K562 (cell line): ENCODE measurements at regions not wholly inside any gene's neighbourhood (a gene's known extent, or its start where the extent isn't known, plus 50 kb on each side); places are given as distances from the start of the nearest gene placed in this dataset.

Experiments
- ATAC-seq: fragments of 200-7000 bp; cut with Tn5 transposase; 3 replicates; pipeline ENCODE4 v1.9.1; 2020; ENCODE audit warnings: moderate library complexity
- BruUV-seq: library from RNA; stranded (reverse); fragments of 400-500 nt; replicated peaks from 2 replicates; lab custom pipeline; 2021; lab: Mats Ljungman, UMichigan
- CTCF ChIA-PET: fragments of 300-600 bp; formaldehyde crosslinking; extraction: SDS; loops from one replicate; lab custom pipeline; 2021; ENCODE audit warnings: low intra/inter-chr PET ratio; lab: Yijun Ruan, JAX
- POLR2A ChIA-PET: fragments of 300-600, 350-650 bp; sonication (Branson Sonifier 250); formaldehyde crosslinking; extraction: SDS; loops from one replicate; lab custom pipeline; 2021; ENCODE audit warnings: antibody characterized with exemption, inconsistent platforms; lab: Yijun Ruan, JAX
- DNase-seq, 4 experiments: peaks; one replicate each; pipeline versions ENCODE4 v3.0.0 to v3.0.0-alpha.2; 2011 to 2018; ENCODE audit warnings: low spot score in 3 of 4, mixed read lengths in 3 of 4; ENCODE audit errors: extremely low read depth in 1 of 4
- FAIRE-seq: peaks from 2 replicates; lab custom pipeline; 2011; peaks lifted over from hg19 to GRCh38; lab: Jason Lieb, UNC
- H2AFZ ChIP-seq: 2 replicates; pipeline ENCODE4 v1.6.0; 2011; ENCODE audit warnings: low read depth, low read length, control low read depth, inconsistent platforms
- H3K27ac ChIP-seq: fragments of 200-600 bp; 3 replicates; pipeline ENCODE4 v1.8.0; 2011; ENCODE audit warnings: low read depth, mild to moderate bottlenecking, control low read depth, inconsistent platforms, low read length, moderate library complexity, mixed read lengths; ENCODE audit errors: extremely low read depth
- H3K27me3 ChIP-seq, 2 experiments: fragments of 300-600 bp in 1 of 2; 2 replicates in 1 of 2; 3 replicates in 1 of 2; pipeline versions ENCODE4 v1.6.0 to v1.8.0; 2011; ENCODE audit warnings: inconsistent platforms in 2 of 2, low read length in 2 of 2, mild to moderate bottlenecking in 1 of 2, mixed read lengths in 1 of 2, moderate library complexity in 1 of 2; ENCODE audit not compliant: control insufficient read depth in 2 of 2, insufficient read depth in 2 of 2
- H3K36me3 ChIP-seq: fragments of 300-600 bp; 3 replicates; pipeline ENCODE4 v1.8.0; 2011; ENCODE audit warnings: mild to moderate bottlenecking, low read length, inconsistent platforms; ENCODE audit not compliant: control insufficient read depth, insufficient read depth
- H3K4me1 ChIP-seq, 2 experiments: fragments of 200-600 bp in 1 of 2; replicated peaks in 1 of 2; 2 replicates in 1 of 2; 3 replicates in 1 of 2; pipeline versions ENCODE4 v1.5.1 to v1.8.0; 2011; ENCODE audit warnings: inconsistent platforms in 2 of 2, low read length in 2 of 2, mild to moderate bottlenecking in 1 of 2, mixed read lengths in 1 of 2, moderate library complexity in 1 of 2; ENCODE audit not compliant: control insufficient read depth in 2 of 2, insufficient read depth in 2 of 2
- H3K4me2 ChIP-seq: 2 replicates; pipeline ENCODE4 v1.6.1; 2011; ENCODE audit warnings: low read length, control low read depth, inconsistent platforms, mixed read lengths; ENCODE audit not compliant: insufficient read depth
- H3K4me3 ChIP-seq: fragments of 200-600 bp; sonication (generic), shearing (Covaris generic); 2 replicates; pipeline ENCODE4 v1.5.1; 2016; ENCODE audit warnings: control low read depth, inconsistent platforms
- H3K79me2 ChIP-seq: fragments of 200-600 bp; 3 replicates; pipeline ENCODE4 v1.8.0; 2011; ENCODE audit warnings: low read length, inconsistent platforms; ENCODE audit not compliant: control insufficient read depth, insufficient read depth
- H3K9ac ChIP-seq, 2 experiments: 2 replicates each; pipeline versions ENCODE4 v1.6.0 to v1.6.1; 2011; ENCODE audit warnings: low read depth in 2 of 2, low read length in 2 of 2, control low read depth in 1 of 2, inconsistent platforms in 1 of 2, mild to moderate bottlenecking in 1 of 2, mixed read lengths in 1 of 2; ENCODE audit not compliant: insufficient read depth in 1 of 2
- H3K9me1 ChIP-seq: one replicate; pipeline ENCODE4 v1.6.0; 2011; ENCODE audit warnings: inconsistent platforms, mild to moderate bottlenecking, low read length, moderate library complexity; ENCODE audit not compliant: control insufficient read depth, insufficient read depth
- H3K9me3 ChIP-seq: replicated peaks from 2 replicates; pipeline ENCODE4 v1.5.1; 2011; ENCODE audit warnings: low read depth, low read length, inconsistent platforms; ENCODE audit not compliant: control insufficient read depth, insufficient read depth
- H4K20me1 ChIP-seq: replicated peaks from 2 replicates; pipeline ENCODE4 v1.6.1; 2011; ENCODE audit warnings: low read length, inconsistent platforms, mixed read lengths; ENCODE audit not compliant: control insufficient read depth, insufficient read depth
- BCOR ChIP-seq: fragments of 450-650 bp; IDR thresholded peaks from 2 replicates; pipeline ENCODE4 v1.6.1; 2016
- BRD4 ChIP-seq: fragments of 200-600 bp; sonication (generic); IDR thresholded peaks from 2 replicates; pipeline ENCODE4 v1.6.1; 2017; ENCODE audit warnings: inconsistent platforms
- HNRNPLL ChIP-seq: fragments of 200-400 bp; formaldehyde crosslinking; IDR thresholded peaks from 2 replicates; pipeline ENCODE4 v1.6.1; 2017; ENCODE audit warnings: low read length, low read depth, mild to moderate bottlenecking; ENCODE audit not compliant: poor library complexity, severe bottlenecking
- HOXB6 ChIP-seq: fragments of 250-450 bp; sonication (Bioruptor Pico); IDR thresholded peaks from 2 replicates; pipeline ENCODE4 v1.5.1; 2022; ENCODE audit warnings: mild to moderate bottlenecking, borderline replicate concordance
- NCOA4 ChIP-seq: fragments of 450-650 bp; IDR thresholded peaks from 2 replicates; pipeline ENCODE4 v1.6.1; 2018; ENCODE audit warnings: mild to moderate bottlenecking; ENCODE audit not compliant: partially characterized antibody
- NCOA6 ChIP-seq: fragments of 450-650 bp; IDR thresholded peaks from 2 replicates; pipeline ENCODE4 v1.6.1; 2017; ENCODE audit warnings: mild to moderate bottlenecking
- PHF20 ChIP-seq: fragments of 450-650 bp; IDR thresholded peaks from 2 replicates; pipeline ENCODE4 v1.6.1; 2018; ENCODE audit not compliant: partially characterized antibody
- RBFOX2 ChIP-seq: fragments of 200-400 bp; formaldehyde crosslinking; IDR thresholded peaks from 2 replicates; pipeline ENCODE4 v1.6.1; 2017; ENCODE audit warnings: low read depth, mild to moderate bottlenecking, low read length, moderate library complexity
- SETDB1 ChIP-seq: IDR thresholded peaks from one replicate; pipeline ENCODE4 v1.6.1; 2012; ENCODE audit warnings: low read length, control low read depth, inconsistent platforms
- SMARCB1 ChIP-seq: IDR thresholded peaks from 2 replicates; pipeline ENCODE4 v1.6.1; 2011; ENCODE audit warnings: improper control_type of control experiment, low read depth; ENCODE audit not compliant: insufficient read length
- ZNF785 ChIP-seq: fragments of 250-450 bp; sonication (Bioruptor Pico); IDR thresholded peaks from 2 replicates; pipeline ENCODE4 v1.4.0; 2020; ENCODE audit warnings: mild to moderate bottlenecking
- WGBS: fragments of 100-300 bp; shearing (Covaris generic); methylation state at CpG from one replicate; pipeline ENCODE4 v1.1.6; 2016; ENCODE audit warnings: low coverage, mixed read lengths; ENCODE audit not compliant: insufficient coverage; ENCODE audit errors: missing lambda C conversion rate; 5-methylcytosine and 5-hydroxymethylcytosine counted together
- in situ Hi-C: fragments of 300-500 bp; cut with MboI; formaldehyde crosslinking; loops from 4 replicates; pipeline ENCODE4 v1.15.0; 2018; ENCODE audit warnings: inconsistent platforms, mixed read lengths
- intact Hi-C: fragments of 100-400 bp; cut with micrococcal nuclease; formaldehyde crosslinking; loops from 2 replicates; pipeline ENCODE4 v1.14.2; 2022
- TF ChIP-seq, protein P1 (sequence below): sonication (generic); formaldehyde crosslinking; IDR thresholded peaks from 2 replicates; pipeline ENCODE4 v1.8.0; 2022; ENCODE audit warnings: mild to moderate bottlenecking, missing genetic modification reagents
- TF ChIP-seq, protein P2 (sequence below): IDR thresholded peaks from 2 replicates; pipeline ENCODE4 v1.6.1; 2014; ENCODE audit warnings: antibody characterized with exemption
- TF ChIP-seq, protein P3 (sequence below): IDR thresholded peaks from 2 replicates; pipeline ENCODE4 v1.6.1; 2012; ENCODE audit warnings: low read depth, low read length, improper control_type of control experiment, borderline replicate concordance

DNA sequence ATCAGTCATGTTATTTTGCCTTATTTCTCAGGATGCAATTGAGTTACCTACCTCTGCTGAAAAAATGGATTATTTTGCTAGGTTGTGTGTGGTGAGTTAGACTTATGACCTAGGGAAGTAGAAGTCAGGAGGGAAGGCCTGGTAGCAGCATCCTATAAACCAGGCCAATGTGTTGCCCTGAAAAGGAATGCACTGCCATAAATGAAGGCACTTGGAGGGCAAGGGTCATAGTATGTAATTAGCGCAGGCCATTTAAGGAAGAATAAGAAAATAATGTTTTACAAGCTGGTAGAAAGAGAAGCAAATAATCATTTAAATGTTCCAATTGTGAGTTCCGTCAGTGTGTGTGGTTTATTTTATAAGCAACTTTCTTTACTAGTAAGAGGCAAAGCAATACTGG is 698.8 kb downstream of the KCNJ2 start:
- no peaks in the 10 kb centered on the region for H3K79me2 ChIP-seq
- H4K20me1 ChIP-seq, result no peaks in the 10 kb centered on the region
- H3K36me3 ChIP-seq, result no peaks in the 10 kb centered on the region
- no peak overlapping the region for H2AFZ ChIP-seq
- no TSS peak for BruUV-seq
- intact Hi-C loops, result no loop called here
- 4% methylated on average over 2 of the region's 2 CpGs for WGBS
- no peak overlapping the region for H3K4me2 ChIP-seq
- H3K4me3 ChIP-seq, result no peak overlapping the region
- in situ Hi-C loops, result no loop called here
- TF ChIP-seq, protein P1, sequence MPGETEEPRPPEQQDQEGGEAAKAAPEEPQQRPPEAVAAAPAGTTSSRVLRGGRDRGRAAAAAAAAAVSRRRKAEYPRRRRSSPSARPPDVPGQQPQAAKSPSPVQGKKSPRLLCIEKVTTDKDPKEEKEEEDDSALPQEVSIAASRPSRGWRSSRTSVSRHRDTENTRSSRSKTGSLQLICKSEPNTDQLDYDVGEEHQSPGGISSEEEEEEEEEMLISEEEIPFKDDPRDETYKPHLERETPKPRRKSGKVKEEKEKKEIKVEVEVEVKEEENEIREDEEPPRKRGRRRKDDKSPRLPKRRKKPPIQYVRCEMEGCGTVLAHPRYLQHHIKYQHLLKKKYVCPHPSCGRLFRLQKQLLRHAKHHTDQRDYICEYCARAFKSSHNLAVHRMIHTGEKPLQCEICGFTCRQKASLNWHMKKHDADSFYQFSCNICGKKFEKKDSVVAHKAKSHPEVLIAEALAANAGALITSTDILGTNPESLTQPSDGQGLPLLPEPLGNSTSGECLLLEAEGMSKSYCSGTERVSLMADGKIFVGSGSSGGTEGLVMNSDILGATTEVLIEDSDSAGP (CRISPR knock-in tag), result no peak
- no peak for TF ChIP-seq NCOA6
- TF ChIP-seq PHF20, result no peak
- TF ChIP-seq HOXB6, result no peak
- no peak for TF ChIP-seq SETDB1
- TF ChIP-seq, protein P2, sequence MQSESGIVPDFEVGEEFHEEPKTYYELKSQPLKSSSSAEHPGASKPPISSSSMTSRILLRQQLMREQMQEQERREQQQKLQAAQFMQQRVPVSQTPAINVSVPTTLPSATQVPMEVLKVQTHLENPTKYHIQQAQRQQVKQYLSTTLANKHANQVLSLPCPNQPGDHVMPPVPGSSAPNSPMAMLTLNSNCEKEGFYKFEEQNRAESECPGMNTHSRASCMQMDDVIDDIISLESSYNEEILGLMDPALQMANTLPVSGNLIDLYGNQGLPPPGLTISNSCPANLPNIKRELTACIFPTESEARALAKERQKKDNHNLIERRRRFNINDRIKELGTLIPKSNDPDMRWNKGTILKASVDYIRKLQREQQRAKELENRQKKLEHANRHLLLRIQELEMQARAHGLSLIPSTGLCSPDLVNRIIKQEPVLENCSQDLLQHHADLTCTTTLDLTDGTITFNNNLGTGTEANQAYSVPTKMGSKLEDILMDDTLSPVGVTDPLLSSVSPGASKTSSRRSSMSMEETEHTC, result no peak
- no peak for TF ChIP-seq BRD4
- no peak for TF ChIP-seq ZNF785 (CRISPR knock-in tag)
- TF ChIP-seq HNRNPLL, result no peak
- TF ChIP-seq RBFOX2, result no peak
- TF ChIP-seq BCOR, result no peak
- TF ChIP-seq, protein P3, sequence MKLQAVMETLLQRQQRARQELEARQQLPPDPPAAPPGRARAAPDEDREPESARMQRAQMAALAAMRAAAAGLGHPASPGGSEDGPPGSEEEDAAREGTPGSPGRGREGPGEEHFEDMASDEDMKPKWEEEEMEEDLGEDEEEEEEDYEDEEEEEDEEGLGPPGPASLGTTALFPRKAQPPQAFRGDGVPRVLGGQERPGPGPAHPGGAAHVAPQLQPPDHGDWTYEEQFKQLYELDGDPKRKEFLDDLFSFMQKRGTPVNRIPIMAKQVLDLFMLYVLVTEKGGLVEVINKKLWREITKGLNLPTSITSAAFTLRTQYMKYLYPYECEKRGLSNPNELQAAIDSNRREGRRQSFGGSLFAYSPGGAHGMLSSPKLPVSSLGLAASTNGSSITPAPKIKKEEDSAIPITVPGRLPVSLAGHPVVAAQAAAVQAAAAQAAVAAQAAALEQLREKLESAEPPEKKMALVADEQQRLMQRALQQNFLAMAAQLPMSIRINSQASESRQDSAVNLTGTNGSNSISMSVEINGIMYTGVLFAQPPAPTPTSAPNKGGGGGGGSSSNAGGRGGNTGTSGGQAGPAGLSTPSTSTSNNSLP, result no peak
- no peak for TF ChIP-seq NCOA4
- TF ChIP-seq SMARCB1, result no peak
- no peaks in the 10 kb centered on the region; the same call in 1 of the 2 replicates for H3K9me3 ChIP-seq
- ChIA-PET POLR2A (no interaction called here), CTCF (no interaction called here)
- no peak overlapping the region for H3K9ac ChIP-seq
- no peaks in the 10 kb centered on the region for H3K9me1 ChIP-seq
- FAIRE-seq, result no peak
- no peaks in the 10 kb centered on the region for H3K4me1 ChIP-seq
- ATAC-seq, result no peak
- H3K27me3 ChIP-seq, result no peaks in the 10 kb centered on the region
- no peak overlapping the region for H3K27ac ChIP-seq
- no peak for DNase-seq
